ENCODE measurements at regions not wholly inside any gene's neighbourhood (a gene's known extent, or its start where the extent isn't known, plus 50 kb on each side); places are given as distances from the start of the nearest gene placed in this dataset.

- Histone ChIP-seq H2BK12ac (ENCODE audit: insufficient read length, low read depth, low read length) (no peak overlapping the region), H4K5ac (ENCODE audit: insufficient read length, low read depth, low read length) (no peak overlapping the region), H4K20me1 (ENCODE audit: control insufficient read depth, insufficient read depth, insufficient read length) (no peaks in the 10 kb centered on the region), H3K9me3 (ENCODE audit: control insufficient read depth, low read depth, low read length) (no peaks in the 10 kb centered on the region), H3K56ac (ENCODE audit: insufficient read length, low read depth, low read length) (no peak overlapping the region), H3K18ac (ENCODE audit: insufficient read length, low read depth, low read length) (no peak overlapping the region), H3K23ac (ENCODE audit: insufficient read length, low read depth, low read length) (no peak overlapping the region), H2BK20ac (ENCODE audit: low read depth, low read length, poor library complexity, severe bottlenecking) (no peak overlapping the region), H2BK120ac (ENCODE audit: low read depth, low read length, poor library complexity, severe bottlenecking) (no peak overlapping the region), H3T11ph (ENCODE audit: low read length) (no peak overlapping the region), H3K4ac (ENCODE audit: low read depth, low read length) (no peak overlapping the region), H3K79me2 (ENCODE audit: insufficient read depth, low read length) (no peaks in the 10 kb centered on the region), H3K14ac (ENCODE audit: insufficient read depth, low read length) (no peak overlapping the region), H3K9ac (ENCODE audit: extremely low read depth, insufficient read length, low read length) (no peak overlapping the region), H3K23me2 (ENCODE audit: insufficient read length, low read depth, low read length, poor library complexity, severe bottlenecking) (no peaks in the 10 kb centered on the region), H4K91ac (ENCODE audit: insufficient read length, low read depth, low read length) (no peak overlapping the region), H2AFZ (ENCODE audit: low read length) (no peak overlapping the region), H3K79me1 (ENCODE audit: insufficient read depth, low read depth, low read length, poor library complexity, severe bottlenecking) (no peaks in the 10 kb centered on the region), H3K4me1 (ENCODE audit: insufficient read depth, low read length) (no peaks in the 10 kb centered on the region), H3K4me2 (ENCODE audit: insufficient read depth, insufficient read length, low read length) (no peak overlapping the region), H2BK5ac (ENCODE audit: insufficient read length, low read length) (no peak overlapping the region), H2BK15ac (ENCODE audit: low read depth, low read length) (no peak overlapping the region), H4K8ac (replicated peaks; ENCODE audit: insufficient read length, low read depth, low read length) (no peak overlapping the region), H3K27ac (ENCODE audit: insufficient read length, low read depth, low read length) (no peak overlapping the region), H2AK5ac (ENCODE audit: insufficient read length, low read length) (no peak overlapping the region), H3K27me3 (ENCODE audit: insufficient read depth, low read length) (no peaks in the 10 kb centered on the region)
- H3K9me3 Mint-ChIP-seq, result no peaks in the 10 kb centered on the region; a peak in 1 of 5 replicates
- WGBS (ENCODE audit: extremely low coverage, insufficient read length, low lambda C conversion rate), result no CpG with 5 or more reads among the region's 2 CpGs
- H3K36me3 Mint-ChIP-seq (ENCODE audit: insufficient read depth in 1 of 3, low read depth in 3 of 3), result no peaks in the 10 kb centered on the region
- no peak overlapping the region for H3K27ac Mint-ChIP-seq
- H3K27me3 Mint-ChIP-seq (ENCODE audit: low read depth), result no peaks in the 10 kb centered on the region
- no peak overlapping the region for H3K4me3 Mint-ChIP-seq
- H3K4me1 Mint-ChIP-seq, result peaks cover 0 to 5% of the 10 kb centered on the region in 2 experiments; a peak in 1 of 4 replicates
- no peak for TF ChIP-seq CTCF (conservative IDR thresholded peaks at IDR 0.05)
- DNase-seq, result no peak
These were observed 307.0 kb downstream of the SPRY2 start for GRCh38 chr13:80033951-80034350.
